K562 (cell line): ENCODE measurements at regions not wholly inside any gene's neighbourhood (a gene's known extent, or its start where the extent isn't known, plus 50 kb on each side); places are given as distances from the start of the nearest gene placed in this dataset.

Experiments
- ATAC-seq: fragments of 200-7000 bp; cut with Tn5 transposase; 3 replicates; pipeline ENCODE4 v1.9.1; 2020; ENCODE audit warnings: moderate library complexity
- BruUV-seq: library from RNA; stranded (reverse); fragments of 400-500 nt; replicated peaks from 2 replicates; lab custom pipeline; 2021; lab: Mats Ljungman, UMichigan
- CTCF ChIA-PET: fragments of 300-600 bp; formaldehyde crosslinking; extraction: SDS; loops from one replicate; lab custom pipeline; 2021; ENCODE audit warnings: low intra/inter-chr PET ratio; lab: Yijun Ruan, JAX
- POLR2A ChIA-PET: fragments of 300-600, 350-650 bp; sonication (Branson Sonifier 250); formaldehyde crosslinking; extraction: SDS; loops from one replicate; lab custom pipeline; 2021; ENCODE audit warnings: antibody characterized with exemption, inconsistent platforms; lab: Yijun Ruan, JAX
- DNase-seq, 4 experiments: peaks; one replicate each; pipeline versions ENCODE4 v3.0.0 to v3.0.0-alpha.2; 2011 to 2018; ENCODE audit warnings: low spot score in 3 of 4, mixed read lengths in 3 of 4; ENCODE audit errors: extremely low read depth in 1 of 4
- FAIRE-seq: peaks from 2 replicates; lab custom pipeline; 2011; peaks lifted over from hg19 to GRCh38; lab: Jason Lieb, UNC
- H2AFZ ChIP-seq: 2 replicates; pipeline ENCODE4 v1.6.0; 2011; ENCODE audit warnings: low read depth, low read length, control low read depth, inconsistent platforms
- H3K27ac ChIP-seq: fragments of 200-600 bp; 3 replicates; pipeline ENCODE4 v1.8.0; 2011; ENCODE audit warnings: low read depth, mild to moderate bottlenecking, control low read depth, inconsistent platforms, low read length, moderate library complexity, mixed read lengths; ENCODE audit errors: extremely low read depth
- H3K27me3 ChIP-seq, 2 experiments: fragments of 300-600 bp in 1 of 2; 2 replicates in 1 of 2; 3 replicates in 1 of 2; pipeline versions ENCODE4 v1.6.0 to v1.8.0; 2011; ENCODE audit warnings: inconsistent platforms in 2 of 2, low read length in 2 of 2, mild to moderate bottlenecking in 1 of 2, mixed read lengths in 1 of 2, moderate library complexity in 1 of 2; ENCODE audit not compliant: control insufficient read depth in 2 of 2, insufficient read depth in 2 of 2
- H3K36me3 ChIP-seq: fragments of 300-600 bp; 3 replicates; pipeline ENCODE4 v1.8.0; 2011; ENCODE audit warnings: mild to moderate bottlenecking, low read length, inconsistent platforms; ENCODE audit not compliant: control insufficient read depth, insufficient read depth
- H3K4me1 ChIP-seq, 2 experiments: fragments of 200-600 bp in 1 of 2; replicated peaks in 1 of 2; 2 replicates in 1 of 2; 3 replicates in 1 of 2; pipeline versions ENCODE4 v1.5.1 to v1.8.0; 2011; ENCODE audit warnings: inconsistent platforms in 2 of 2, low read length in 2 of 2, mild to moderate bottlenecking in 1 of 2, mixed read lengths in 1 of 2, moderate library complexity in 1 of 2; ENCODE audit not compliant: control insufficient read depth in 2 of 2, insufficient read depth in 2 of 2
- H3K4me2 ChIP-seq: 2 replicates; pipeline ENCODE4 v1.6.1; 2011; ENCODE audit warnings: low read length, control low read depth, inconsistent platforms, mixed read lengths; ENCODE audit not compliant: insufficient read depth
- H3K4me3 ChIP-seq: fragments of 200-600 bp; sonication (generic), shearing (Covaris generic); 2 replicates; pipeline ENCODE4 v1.5.1; 2016; ENCODE audit warnings: control low read depth, inconsistent platforms
- H3K79me2 ChIP-seq: fragments of 200-600 bp; 3 replicates; pipeline ENCODE4 v1.8.0; 2011; ENCODE audit warnings: low read length, inconsistent platforms; ENCODE audit not compliant: control insufficient read depth, insufficient read depth
- H3K9ac ChIP-seq, 2 experiments: 2 replicates each; pipeline versions ENCODE4 v1.6.0 to v1.6.1; 2011; ENCODE audit warnings: low read depth in 2 of 2, low read length in 2 of 2, control low read depth in 1 of 2, inconsistent platforms in 1 of 2, mild to moderate bottlenecking in 1 of 2, mixed read lengths in 1 of 2; ENCODE audit not compliant: insufficient read depth in 1 of 2
- H3K9me1 ChIP-seq: one replicate; pipeline ENCODE4 v1.6.0; 2011; ENCODE audit warnings: inconsistent platforms, mild to moderate bottlenecking, low read length, moderate library complexity; ENCODE audit not compliant: control insufficient read depth, insufficient read depth
- H3K9me3 ChIP-seq: replicated peaks from 2 replicates; pipeline ENCODE4 v1.5.1; 2011; ENCODE audit warnings: low read depth, low read length, inconsistent platforms; ENCODE audit not compliant: control insufficient read depth, insufficient read depth
- H4K20me1 ChIP-seq: replicated peaks from 2 replicates; pipeline ENCODE4 v1.6.1; 2011; ENCODE audit warnings: low read length, inconsistent platforms, mixed read lengths; ENCODE audit not compliant: control insufficient read depth, insufficient read depth
- CBX8 ChIP-seq: fragments of 200-600 bp; sonication (generic); IDR thresholded peaks from 2 replicates; pipeline ENCODE4 v1.6.1; 2012; ENCODE audit warnings: borderline replicate concordance, mixed run types, low read depth, mild to moderate bottlenecking, moderate library complexity, mixed read lengths, low read length, control low read depth, inconsistent platforms; ENCODE audit not compliant: poor library complexity, severe bottlenecking; ENCODE audit errors: extremely low read depth
- E2F3 ChIP-seq: fragments of 250-450 bp; sonication (Bioruptor Pico); IDR thresholded peaks from 2 replicates; pipeline ENCODE4 v1.4.0; 2020; ENCODE audit warnings: mild to moderate bottlenecking
- ZNF124 ChIP-seq: sonication (generic); formaldehyde crosslinking; IDR thresholded peaks from 2 replicates; pipeline ENCODE4 v1.8.1; 2022; ENCODE audit warnings: missing genetic modification reagents
- ZNF140 ChIP-seq: fragments of 250-450 bp; sonication (Bioruptor Pico); IDR thresholded peaks from 2 replicates; pipeline ENCODE4 v1.8.0; 2021; ENCODE audit warnings: moderate library complexity, mild to moderate bottlenecking, inconsistent platforms
- WGBS: fragments of 100-300 bp; shearing (Covaris generic); methylation state at CpG from one replicate; pipeline ENCODE4 v1.1.6; 2016; ENCODE audit warnings: low coverage, mixed read lengths; ENCODE audit not compliant: insufficient coverage; ENCODE audit errors: missing lambda C conversion rate; 5-methylcytosine and 5-hydroxymethylcytosine counted together
- in situ Hi-C: fragments of 300-500 bp; cut with MboI; formaldehyde crosslinking; loops from 4 replicates; pipeline ENCODE4 v1.15.0; 2018; ENCODE audit warnings: inconsistent platforms, mixed read lengths
- intact Hi-C: fragments of 100-400 bp; cut with micrococcal nuclease; formaldehyde crosslinking; loops from 2 replicates; pipeline ENCODE4 v1.14.2; 2022

DNA sequence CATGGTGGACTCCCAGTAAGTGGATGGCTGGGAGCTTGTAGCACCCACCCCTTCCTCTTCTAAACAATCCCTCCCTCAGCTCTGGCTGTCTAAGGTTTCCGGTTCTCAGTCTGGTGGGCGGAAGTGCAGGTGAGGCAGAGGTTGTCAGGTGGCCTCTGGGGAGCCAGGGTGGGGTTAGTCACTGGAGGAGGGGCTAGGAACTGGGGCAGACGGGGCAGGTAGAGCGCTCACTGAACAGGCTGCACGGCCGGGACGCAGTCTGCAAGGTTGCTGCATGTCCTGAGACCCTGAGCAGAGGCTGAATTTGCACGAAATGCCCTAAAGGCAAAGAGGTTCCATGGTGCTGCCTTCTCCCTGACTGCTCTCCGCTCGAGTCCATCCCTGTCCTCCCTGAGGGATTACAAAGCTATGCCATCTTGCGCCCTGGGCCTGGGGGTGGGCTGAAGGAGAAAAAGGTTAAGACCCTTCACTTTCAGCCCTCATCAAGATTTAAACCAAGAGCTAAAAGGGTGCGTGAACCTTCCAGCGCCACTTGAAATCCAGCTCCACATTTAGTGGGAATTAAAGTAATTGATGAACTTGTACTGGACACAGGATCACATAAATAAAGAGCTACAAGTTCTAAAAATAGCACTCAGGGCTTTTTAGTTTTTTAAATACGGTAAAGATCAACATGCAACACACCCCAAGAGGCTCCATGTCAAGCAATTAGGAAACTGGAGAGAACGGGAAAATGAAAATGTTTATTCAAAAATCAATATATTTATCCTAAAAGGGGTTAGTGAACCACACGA is 62.3 kb upstream of the CTBP2 start:
- no peak overlapping the region for H3K4me3 ChIP-seq
- peaks cover 7 to 51% of the 10 kb centered on the region in 2 experiments; a peak in 4 of 5 replicates for H3K27me3 ChIP-seq
- CTCF ChIA-PET = no interaction called here
- H4K20me1 ChIP-seq = 0 out of 2 replicates have a peak, but pooled peaks cover 4% of the 10 kb centered on the region
- H3K4me2 ChIP-seq = no peak overlapping the region
- no peaks in the 10 kb centered on the region for H3K9me1 ChIP-seq
- TF ChIP-seq ZNF124 (CRISPR knock-in tag) = no peak
- TF ChIP-seq E2F3 (CRISPR knock-in tag) = no peak
- no peak overlapping the region for H2AFZ ChIP-seq
- DNase-seq (no peak), FAIRE-seq (no peak), ATAC-seq (no peak)
- intact Hi-C loops = no loop called here
- H3K36me3 ChIP-seq = no peaks in the 10 kb centered on the region
- in situ Hi-C loops = no loop called here
- no peaks in the 10 kb centered on the region for H3K9me3 ChIP-seq
- 1% methylated on average over 14 of the region's 16 CpGs for WGBS
- no TSS peak for BruUV-seq
- H3K9ac ChIP-seq = no peak overlapping the region; a peak in 1 of 4 replicates
- H3K4me1 ChIP-seq = no peaks in the 10 kb centered on the region
- H3K79me2 ChIP-seq = no peaks in the 10 kb centered on the region
- no peak overlapping the region for H3K27ac ChIP-seq
- POLR2A ChIA-PET = interaction anchor here (1.1 to 1.8 kb wide), 3 partner anchors 11 to 21 kb away, joined by 3 to 5 read pairs (median 5); no protein-coding TSS in a partner anchor

DNA sequence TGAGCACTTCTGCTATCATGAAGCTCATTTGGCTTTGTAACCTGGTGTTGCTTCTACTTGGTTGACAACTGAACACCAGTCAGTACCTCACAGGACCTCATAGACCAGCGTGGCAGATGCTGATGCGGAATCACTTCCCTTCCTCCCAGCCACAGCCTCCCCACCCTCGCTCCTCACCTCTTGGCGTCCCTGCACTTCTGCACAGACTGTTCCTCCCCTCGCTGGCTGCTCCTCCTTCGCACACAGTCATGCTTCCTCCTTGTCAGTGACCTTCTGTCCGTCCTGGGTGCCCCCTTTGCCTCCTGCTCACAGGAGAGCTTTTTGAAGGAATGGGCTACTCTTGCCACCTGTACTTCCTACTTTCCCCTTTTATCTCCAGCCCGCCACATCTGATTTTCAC is 61.4 kb upstream of the CTBP2 start:
- H3K27ac ChIP-seq = no peak overlapping the region
- no peak overlapping the region for H2AFZ ChIP-seq
- CTCF ChIA-PET = no interaction called here
- WGBS = 2% methylated on average over 7 of the region's 8 CpGs
- H3K9ac ChIP-seq = no peak overlapping the region
- POLR2A ChIA-PET = interaction anchor here (0.6 to 1.8 kb wide), 2 partner anchors 20 to 278 kb away, joined by 3 to 5 read pairs; no protein-coding TSS in a partner anchor
- H3K79me2 ChIP-seq = no peaks in the 10 kb centered on the region
- in situ Hi-C loops = no loop called here
- intact Hi-C loops = no loop called here
- no peaks in the 10 kb centered on the region for H3K9me3 ChIP-seq
- no TSS peak for BruUV-seq
- no peaks in the 10 kb centered on the region for H3K4me1 ChIP-seq
- no peak for DNase-seq
- peaks cover 7 to 53% of the 10 kb centered on the region in 2 experiments; a peak in 4 of 5 replicates for H3K27me3 ChIP-seq
- no peak overlapping the region for H3K4me2 ChIP-seq
- ATAC-seq = no peak
- no peak overlapping the region for H3K4me3 ChIP-seq
- no peaks in the 10 kb centered on the region for H3K36me3 ChIP-seq
- no peaks in the 10 kb centered on the region for H3K9me1 ChIP-seq
- FAIRE-seq = no peak
- TF ChIP-seq ZNF140 (CRISPR knock-in tag) (no peak), CBX8 (no peak)
- TF ChIP-seq, all 486 proteins: peak for 0
- 0 out of 2 replicates have a peak, but pooled peaks cover 4% of the 10 kb centered on the region for H4K20me1 ChIP-seq
